ENCODE measurements at regions not wholly inside any gene's neighbourhood (a gene's known extent, or its start where the extent isn't known, plus 50 kb on each side); places are given as distances from the start of the nearest gene placed in this dataset.

GRCh38 chr17:70655176-70655958, 486.0 kb downstream of the KCNJ2 start:
- H3K4me1 Mint-ChIP-seq: no peaks in the 10 kb centered on the region
- H3K9me3 Mint-ChIP-seq: peaks cover 0 to 1% (median 0%) of the 10 kb centered on the region in 8 donors
- no peak for DNase-seq
- H3K27me3 Mint-ChIP-seq: peaks cover 0 to 2% of the 10 kb centered on the region in 2 donors
- H3K36me3 Mint-ChIP-seq: no peaks in the 10 kb centered on the region
- H3K36me3 ChIP-seq (ENCODE audit: insufficient read depth, low read length): no peaks in the 10 kb centered on the region
- no peaks in the 10 kb centered on the region for H3K4me1 ChIP-seq (ENCODE audit: insufficient read depth, low read length)
- H3K9me3 ChIP-seq (ENCODE audit: control insufficient read depth in 1 of 2, low read length in 2 of 2): no peaks in the 10 kb centered on the region
- CTCF ChIA-PET (ENCODE audit: partially characterized antibody): no interaction called here
- no peak overlapping the region for H3K27ac ChIP-seq (ENCODE audit: low read depth, low read length)
- H3K4me3 Mint-ChIP-seq: no peak overlapping the region
- POLR2A ChIA-PET (ENCODE audit: partially characterized antibody): no interaction called here
- no peak overlapping the region for H3K27ac Mint-ChIP-seq
- H3K4me3 ChIP-seq (ENCODE audit: low read length in 2 of 2): no peak overlapping the region
- intact Hi-C loops (cut with micrococcal nuclease): no loop called here
- H3K27me3 ChIP-seq (ENCODE audit: insufficient read depth, low read length): no peaks in the 10 kb centered on the region

GRCh38 chr17:70658317-70658716, 489.0 kb downstream of the KCNJ2 start:
- H3K4me1 ChIP-seq (ENCODE audit: insufficient read depth, low read length): no peaks in the 10 kb centered on the region
- H3K9me3 ChIP-seq (ENCODE audit: control insufficient read depth in 1 of 2, low read length in 2 of 2): no peaks in the 10 kb centered on the region
- ChIA-PET CTCF (ENCODE audit: partially characterized antibody) (no interaction called here), POLR2A (ENCODE audit: partially characterized antibody) (no interaction called here)
- no peak overlapping the region for H3K27ac ChIP-seq (ENCODE audit: low read depth, low read length)
- H3K27me3 ChIP-seq (ENCODE audit: insufficient read depth, low read length): no peaks in the 10 kb centered on the region
- Mint-ChIP-seq H3K27me3 (no peaks in the 10 kb centered on the region), H3K4me1 (no peaks in the 10 kb centered on the region), H3K36me3 (no peaks in the 10 kb centered on the region), H3K4me3 (no peak overlapping the region), H3K9me3 (peaks cover 0 to 2% (median 0%) of the 10 kb centered on the region in 8 donors), H3K27ac (no peak overlapping the region)
- no peak for DNase-seq
- H3K36me3 ChIP-seq (ENCODE audit: insufficient read depth, low read length): no peaks in the 10 kb centered on the region
- intact Hi-C loops (cut with micrococcal nuclease): no loop called here
- H3K4me3 ChIP-seq (ENCODE audit: low read length in 2 of 2): no peak overlapping the region

- intact Hi-C loops (cut with micrococcal nuclease): no loop called here
- Mint-ChIP-seq H3K36me3 (no peaks in the 10 kb centered on the region), H3K27ac (no peak overlapping the region), H3K4me3 (no peak overlapping the region), H3K27me3 (no peaks in the 10 kb centered on the region), H3K9me3 (peaks cover 0 to 2% (median 0%) of the 10 kb centered on the region in 8 donors), H3K4me1 (no peaks in the 10 kb centered on the region)
- Histone ChIP-seq H3K27me3 (ENCODE audit: insufficient read depth, low read length) (no peaks in the 10 kb centered on the region), H3K27ac (ENCODE audit: low read depth, low read length) (no peak overlapping the region), H3K9me3 (ENCODE audit: control insufficient read depth in 1 of 2, low read length in 2 of 2) (no peaks in the 10 kb centered on the region), H3K36me3 (ENCODE audit: insufficient read depth, low read length) (no peaks in the 10 kb centered on the region), H3K4me3 (ENCODE audit: low read length in 2 of 2) (no peak overlapping the region), H3K4me1 (ENCODE audit: insufficient read depth, low read length) (no peaks in the 10 kb centered on the region)
- POLR2A ChIA-PET (ENCODE audit: partially characterized antibody): no interaction called here
- no peak for DNase-seq
- CTCF ChIA-PET (ENCODE audit: partially characterized antibody): no interaction called here
Measured at GRCh38 chr17:70658840-70659239, 489.5 kb downstream of the KCNJ2 start.

GRCh38 chr17:70661342-70662222, 492.2 kb downstream of the KCNJ2 start:
- Mint-ChIP-seq H3K27ac (no peak overlapping the region), H3K4me1 (no peaks in the 10 kb centered on the region), H3K36me3 (no peaks in the 10 kb centered on the region), H3K27me3 (no peaks in the 10 kb centered on the region), H3K4me3 (no peak overlapping the region), H3K9me3 (peaks cover 0 to 2% (median 0%) of the 10 kb centered on the region in 8 donors)
- intact Hi-C loops (cut with micrococcal nuclease): no loop called here
- Histone ChIP-seq H3K4me1 (ENCODE audit: insufficient read depth, low read length) (no peaks in the 10 kb centered on the region), H3K36me3 (ENCODE audit: insufficient read depth, low read length) (no peaks in the 10 kb centered on the region), H3K9me3 (ENCODE audit: control insufficient read depth in 1 of 2, low read length in 2 of 2) (no peaks in the 10 kb centered on the region), H3K4me3 (ENCODE audit: low read length in 2 of 2) (no peak overlapping the region), H3K27me3 (ENCODE audit: insufficient read depth, low read length) (no peaks in the 10 kb centered on the region), H3K27ac (ENCODE audit: low read depth, low read length) (no peak overlapping the region)
- no peak for DNase-seq
- ChIA-PET POLR2A (ENCODE audit: partially characterized antibody) (no interaction called here), CTCF (ENCODE audit: partially characterized antibody) (no interaction called here)

- Histone ChIP-seq H3K9me3 (ENCODE audit: control insufficient read depth in 1 of 2, low read length in 2 of 2) (no peaks in the 10 kb centered on the region), H3K36me3 (ENCODE audit: insufficient read depth, low read length) (no peaks in the 10 kb centered on the region), H3K4me1 (ENCODE audit: insufficient read depth, low read length) (no peaks in the 10 kb centered on the region), H3K4me3 (ENCODE audit: low read length in 2 of 2) (no peak overlapping the region), H3K27ac (ENCODE audit: low read depth, low read length) (no peak overlapping the region), H3K27me3 (ENCODE audit: insufficient read depth, low read length) (no peaks in the 10 kb centered on the region)
- intact Hi-C loops (cut with micrococcal nuclease): no loop called here
- Mint-ChIP-seq H3K4me1 (no peaks in the 10 kb centered on the region), H3K27me3 (no peaks in the 10 kb centered on the region), H3K36me3 (no peaks in the 10 kb centered on the region), H3K9me3 (peaks cover 0 to 3% (median 0%) of the 10 kb centered on the region in 8 donors), H3K27ac (no peak overlapping the region), H3K4me3 (no peak overlapping the region)
- POLR2A ChIA-PET (ENCODE audit: partially characterized antibody): no interaction called here
- CTCF ChIA-PET (ENCODE audit: partially characterized antibody): no interaction called here
- no peak for DNase-seq
Measured at GRCh38 chr17:70668276-70668937, 499.1 kb downstream of the KCNJ2 start.

- H3K36me3 Mint-ChIP-seq: no peaks in the 10 kb centered on the region
- no peaks in the 10 kb centered on the region for H3K27me3 Mint-ChIP-seq
- H3K4me3 Mint-ChIP-seq: no peak overlapping the region
- peaks cover 0 to 3% (median 0%) of the 10 kb centered on the region in 8 donors for H3K9me3 Mint-ChIP-seq
- ChIA-PET POLR2A (ENCODE audit: partially characterized antibody) (no interaction called here), CTCF (ENCODE audit: partially characterized antibody) (no interaction called here)
- Histone ChIP-seq H3K4me3 (ENCODE audit: low read length in 2 of 2) (no peak overlapping the region), H3K27ac (ENCODE audit: low read depth, low read length) (no peak overlapping the region), H3K27me3 (ENCODE audit: insufficient read depth, low read length) (no peaks in the 10 kb centered on the region), H3K9me3 (ENCODE audit: control insufficient read depth in 1 of 2, low read length in 2 of 2) (no peaks in the 10 kb centered on the region), H3K4me1 (ENCODE audit: insufficient read depth, low read length) (no peaks in the 10 kb centered on the region), H3K36me3 (ENCODE audit: insufficient read depth, low read length) (no peaks in the 10 kb centered on the region)
- H3K4me1 Mint-ChIP-seq: no peaks in the 10 kb centered on the region
- intact Hi-C loops (cut with micrococcal nuclease): no loop called here
- H3K27ac Mint-ChIP-seq: no peak overlapping the region
- DNase-seq: no peak
Measured at GRCh38 chr17:70668938-70669778, 499.8 kb downstream of the KCNJ2 start.

DNA sequence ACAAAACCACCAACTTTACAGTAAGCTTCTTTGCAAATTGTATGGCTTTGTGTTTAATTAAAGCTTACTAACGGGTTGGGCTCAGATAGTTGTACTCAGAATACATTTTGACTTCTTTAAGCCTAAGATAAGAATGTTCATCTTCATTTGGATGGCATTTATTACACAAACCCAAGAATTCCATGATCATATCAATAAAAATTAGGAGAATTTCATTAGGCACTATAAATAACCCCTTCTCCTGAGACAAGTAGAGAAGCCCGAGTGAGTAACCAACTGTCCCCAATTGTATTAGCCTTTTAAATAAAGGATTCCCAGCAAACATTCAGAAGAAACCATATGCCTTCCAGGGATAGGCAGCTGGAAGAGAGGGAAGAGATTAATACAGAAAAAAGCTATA, 504.7 kb downstream of the KCNJ2 start:
- Histone ChIP-seq H3K4me1 (ENCODE audit: insufficient read depth, low read length) (no peaks in the 10 kb centered on the region), H3K27ac (ENCODE audit: low read depth, low read length) (no peak overlapping the region), H3K4me3 (ENCODE audit: low read length in 2 of 2) (no peak overlapping the region), H3K27me3 (ENCODE audit: insufficient read depth, low read length) (no peaks in the 10 kb centered on the region), H3K36me3 (ENCODE audit: insufficient read depth, low read length) (no peaks in the 10 kb centered on the region), H3K9me3 (ENCODE audit: control insufficient read depth in 1 of 2, low read length in 2 of 2) (no peaks in the 10 kb centered on the region)
- ChIA-PET POLR2A (ENCODE audit: partially characterized antibody) (no interaction called here), CTCF (ENCODE audit: partially characterized antibody) (no interaction called here)
- Mint-ChIP-seq H3K27ac (no peak overlapping the region), H3K4me1 (no peaks in the 10 kb centered on the region), H3K36me3 (no peaks in the 10 kb centered on the region), H3K4me3 (no peak overlapping the region), H3K9me3 (peaks cover 0 to 3% (median 0%) of the 10 kb centered on the region in 8 donors), H3K27me3 (no peaks in the 10 kb centered on the region)
- intact Hi-C loops (cut with micrococcal nuclease): no loop called here
- no peak for DNase-seq

Data from CD4-positive, alpha-beta memory T cell (primary cell).